ENCODE measurements at regions not wholly inside any gene's neighbourhood (a gene's known extent, or its start where the extent isn't known, plus 50 kb on each side); places are given as distances from the start of the nearest gene placed in this dataset.

DNA sequence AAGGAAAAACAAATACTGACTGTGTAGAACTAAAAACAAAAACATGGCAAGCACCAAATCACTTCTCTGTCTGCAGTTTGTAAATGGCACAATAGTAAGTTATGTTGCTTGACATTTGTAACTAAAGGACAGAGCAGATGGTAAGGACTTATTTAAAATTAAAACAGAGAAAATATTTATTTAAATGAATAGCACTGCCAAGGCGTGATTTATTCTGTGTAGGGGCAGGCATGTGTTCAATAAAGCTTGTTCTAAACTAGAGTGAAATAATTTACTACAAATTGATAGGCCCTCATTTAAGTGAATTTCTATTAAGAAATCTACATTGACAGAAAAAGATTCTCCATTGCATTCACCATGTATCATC, 231.5 kb downstream of the CYLC2 start:
- no peak for TF ChIP-seq POLR2A (IDR thresholded peaks at IDR 0.05; ENCODE audit: low read length)
- TF ChIP-seq GATA1 (IDR thresholded peaks at IDR 0.05; ENCODE audit: low read depth, low read length) = no peak

Measured in erythroblast (primary cell).